GM19467 (cell line): ENCODE measurements at regions not wholly inside any gene's neighbourhood (a gene's known extent, or its start where the extent isn't known, plus 50 kb on each side); places are given as distances from the start of the nearest gene placed in this dataset.

Experiments used
- ATAC-seq: cut with Tn5 transposase; IDR thresholded peaks from one replicate; pipeline ENCODE4 v1.9.1; 2021; ENCODE audit warnings: mild to moderate bottlenecking, moderate library complexity; ENCODE audit not compliant: unreplicated experiment

DNA sequence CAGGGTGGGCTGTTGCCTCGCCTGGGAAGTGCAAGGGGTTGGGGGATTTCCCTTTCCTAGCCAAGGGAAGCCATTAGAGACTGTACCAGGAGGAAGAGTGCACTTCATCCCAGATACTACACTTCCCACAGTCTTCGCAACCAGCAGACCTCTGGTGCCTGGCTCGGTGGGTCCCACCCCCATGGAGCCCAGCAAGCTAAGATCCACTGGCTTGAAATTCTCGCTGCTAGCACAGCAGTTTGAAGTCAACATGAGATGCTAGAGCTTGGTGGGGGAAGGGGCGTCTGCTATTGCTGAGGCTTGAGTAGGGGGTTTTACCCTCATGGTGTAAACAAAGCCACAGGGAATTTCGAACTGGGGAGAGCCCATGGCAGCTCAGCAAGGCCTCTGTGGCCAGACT lies 586.4 kb downstream of the HTR1A start:
- no peak for ATAC-seq

DNA sequence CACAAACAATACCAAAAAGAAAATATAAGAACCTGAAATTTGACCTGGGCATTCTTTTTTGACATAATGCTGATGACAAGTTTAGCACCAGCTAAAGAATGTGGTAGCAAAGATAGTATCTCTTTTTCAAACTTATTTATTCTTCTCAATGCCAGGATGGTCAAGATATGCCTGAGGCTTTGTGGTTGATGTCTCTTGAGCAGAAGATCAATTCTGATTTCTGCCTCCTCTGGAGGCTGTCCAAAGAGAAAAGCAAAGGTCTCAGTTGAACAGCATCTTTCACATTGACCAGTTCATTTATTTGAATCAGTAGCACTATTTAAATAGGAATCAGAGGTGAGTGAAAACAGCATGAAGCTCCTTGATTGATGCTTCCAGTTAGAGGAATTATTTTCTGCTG lies 588.2 kb downstream of the HTR1A start:
- ATAC-seq, result no peak

DNA sequence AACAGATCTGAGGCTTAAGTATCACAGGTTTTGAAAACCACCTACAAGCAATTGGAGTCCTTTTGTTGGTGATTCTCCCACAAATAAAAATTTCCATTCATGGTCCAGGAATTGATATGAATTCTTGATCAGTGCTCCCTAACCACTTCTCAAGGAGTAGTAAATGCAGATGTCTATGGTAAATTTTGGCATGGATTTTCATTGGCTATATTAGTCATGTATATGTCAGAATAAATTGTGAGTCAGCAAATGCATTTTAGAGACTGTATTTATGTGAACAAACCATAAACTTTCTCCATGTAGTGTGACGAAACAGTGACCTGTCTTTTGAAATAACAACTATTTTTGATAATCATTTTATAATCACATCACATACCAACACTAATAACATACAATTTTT lies 611.1 kb downstream of the HTR1A start:
- no peak for ATAC-seq

DNA sequence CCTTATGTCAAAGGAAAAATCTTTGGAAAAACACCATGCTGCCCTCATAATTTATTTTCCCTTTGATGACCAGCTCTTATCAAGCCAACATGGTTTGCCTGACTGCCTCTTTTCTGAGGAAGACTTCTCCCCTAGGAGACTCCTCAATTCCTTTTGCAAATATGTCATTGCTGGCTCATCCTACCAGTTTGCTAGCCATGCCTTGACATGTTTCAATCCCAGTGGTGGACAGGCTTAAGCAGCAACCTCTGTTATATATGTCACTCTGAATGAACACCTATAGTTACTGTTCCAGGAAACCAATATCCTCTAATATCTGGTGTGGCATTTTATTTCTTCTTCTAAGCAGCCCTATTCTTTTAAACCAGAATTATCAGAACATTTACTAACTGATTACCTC lies 615.8 kb downstream of the HTR1A start:
- no peak for ATAC-seq

DNA sequence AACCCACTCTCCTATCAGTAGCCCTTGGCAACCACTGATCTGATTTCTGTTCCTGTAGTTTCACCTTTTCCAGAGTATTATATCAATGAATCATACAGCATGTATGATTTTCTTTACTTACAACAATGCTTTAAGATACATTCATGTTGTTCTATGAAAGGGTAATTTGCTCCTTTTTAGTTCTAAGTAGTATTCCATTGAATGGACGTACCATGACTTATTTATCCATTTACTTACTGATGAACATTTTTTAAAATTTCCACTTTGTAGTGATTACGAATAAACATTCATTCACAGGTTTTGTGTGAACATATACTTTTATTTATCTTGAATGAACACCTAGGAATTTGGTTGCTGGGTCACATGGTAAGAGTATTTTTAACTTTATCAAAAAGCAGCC lies 620.8 kb downstream of the HTR1A start:
- ATAC-seq, result no peak

DNA sequence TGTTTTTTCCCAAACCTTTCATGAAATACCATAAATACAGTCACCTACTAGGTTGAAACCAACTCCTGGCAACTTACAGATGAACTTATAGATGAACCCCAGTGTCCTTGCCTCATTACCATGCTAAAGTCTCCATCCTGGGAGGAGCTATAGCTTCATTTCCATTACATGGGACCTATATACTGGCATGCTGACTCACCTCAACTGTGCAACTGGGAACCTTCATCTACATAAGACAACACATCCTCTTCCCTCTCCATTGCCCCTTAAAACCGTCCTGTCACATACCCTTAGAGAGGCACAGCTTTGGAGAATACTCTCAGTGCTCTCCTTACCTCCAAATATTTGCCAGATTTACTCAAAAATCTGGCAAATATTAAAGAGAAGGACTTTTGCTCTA lies 638.3 kb downstream of the HTR1A start:
- ATAC-seq, result no peak

DNA sequence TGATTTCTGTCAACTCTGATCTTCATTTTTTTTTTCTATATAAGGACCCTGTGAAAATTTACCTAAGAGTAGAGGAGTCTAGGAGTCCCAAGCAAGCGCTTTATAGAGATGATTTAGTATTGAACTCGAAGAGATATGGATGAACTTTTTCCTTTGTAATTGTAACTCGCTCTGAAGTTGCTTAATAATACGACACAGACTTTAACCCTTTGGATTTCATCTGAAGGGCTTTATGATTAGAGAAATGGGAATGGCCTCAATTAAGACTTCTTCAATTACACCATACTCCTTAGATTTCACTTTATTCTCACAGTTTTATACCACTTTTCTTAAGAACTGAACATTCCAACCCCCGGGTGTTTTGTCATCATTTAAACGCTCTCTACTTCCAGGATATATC lies 647.7 kb downstream of the HTR1A start:
- ATAC-seq, result no peak

DNA sequence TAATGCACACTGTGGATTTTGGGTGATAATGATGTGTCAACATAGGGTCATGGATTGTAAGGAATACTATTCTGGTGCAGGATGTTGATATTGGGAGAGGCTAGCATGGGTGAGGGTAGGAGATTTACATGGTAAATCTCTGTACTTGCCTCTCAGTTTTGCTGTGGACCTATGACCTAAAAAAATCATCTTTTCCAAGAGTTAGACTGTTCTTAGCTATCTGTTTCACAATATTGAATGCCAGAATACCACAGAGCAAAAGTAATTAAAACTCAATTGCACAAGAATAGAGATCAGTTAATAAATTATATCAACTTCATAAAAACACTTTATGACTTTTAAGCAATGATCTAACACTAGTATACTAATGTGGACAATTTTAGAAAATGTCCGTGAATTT lies 651.6 kb downstream of the HTR1A start:
- ATAC-seq, result no peak

DNA sequence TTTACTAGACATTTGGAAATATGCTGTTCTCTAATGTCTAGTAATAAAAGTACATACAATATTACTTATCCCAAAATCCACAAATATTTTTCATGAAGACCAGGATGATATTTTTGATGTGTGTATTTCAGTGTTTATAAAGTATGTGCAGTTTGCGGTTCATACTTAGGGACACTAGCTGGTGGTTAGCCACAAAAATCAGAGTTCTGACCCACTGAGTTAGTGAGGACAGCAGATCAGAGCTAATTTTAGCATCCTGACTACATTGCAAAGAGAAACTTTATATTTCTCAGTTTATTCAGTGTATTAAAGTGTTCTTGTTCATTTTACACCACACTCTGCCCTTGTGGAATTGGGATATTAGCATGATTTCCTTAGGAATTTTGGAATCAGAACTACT lies 655.3 kb downstream of the HTR1A start:
- no peak for ATAC-seq

DNA sequence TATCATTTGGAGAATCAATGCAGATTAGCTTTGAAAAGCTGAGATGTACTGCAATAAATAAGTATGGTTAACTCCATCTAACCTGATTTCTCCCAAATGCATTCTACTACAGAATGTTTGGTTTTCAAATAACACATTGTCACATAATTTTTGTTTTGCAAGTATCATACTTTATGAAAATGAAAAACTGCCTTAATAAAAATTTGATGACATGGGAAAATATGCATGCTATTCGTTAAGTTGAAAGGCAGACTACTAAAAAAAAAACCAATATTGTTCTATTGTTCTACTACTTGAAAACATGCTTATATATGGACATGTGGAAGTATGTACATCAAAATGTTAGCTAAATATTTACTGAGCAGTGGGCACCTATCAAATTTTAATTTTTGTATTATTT lies 668.9 kb downstream of the HTR1A start:
- ATAC-seq, result no peak

DNA sequence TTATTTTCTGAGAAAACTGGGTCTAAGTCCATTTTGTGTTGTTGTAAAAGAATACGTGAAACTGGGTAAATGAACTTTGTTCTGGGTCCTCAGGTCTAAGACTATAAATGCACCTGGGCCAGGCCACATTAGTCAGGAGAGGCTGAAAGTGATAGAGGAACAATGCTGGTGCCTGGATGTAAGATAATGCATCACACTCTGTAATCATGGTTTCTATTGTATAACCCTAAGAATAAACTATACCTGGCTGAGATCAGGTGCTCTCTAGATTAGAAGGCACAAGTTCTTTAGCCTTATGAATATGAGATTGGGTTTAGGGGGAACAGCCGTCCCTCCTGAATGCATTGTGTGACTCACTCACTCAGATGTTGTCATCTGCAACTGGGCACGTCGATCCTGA lies 675.5 kb downstream of the HTR1A start:
- ATAC-seq, result no peak

DNA sequence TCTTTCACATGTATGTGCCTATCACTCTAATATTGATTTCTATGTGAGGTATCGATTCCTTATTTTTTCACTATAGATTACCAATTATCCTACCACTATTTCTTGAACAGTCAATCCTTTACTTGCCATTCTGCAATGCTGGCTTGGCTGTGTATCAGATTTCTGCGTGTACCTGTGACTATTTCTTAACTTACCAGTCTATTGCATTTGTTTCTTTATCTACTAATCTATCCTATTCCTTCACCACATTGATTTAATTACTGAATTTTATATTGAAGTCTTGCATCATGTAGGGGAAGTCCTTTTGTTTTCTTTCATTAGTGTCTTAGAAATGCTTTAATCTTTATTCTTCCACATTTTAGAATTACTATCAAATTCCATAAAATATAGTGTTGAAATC lies 684.8 kb downstream of the LRRC70 start:
- ATAC-seq, result no peak

DNA sequence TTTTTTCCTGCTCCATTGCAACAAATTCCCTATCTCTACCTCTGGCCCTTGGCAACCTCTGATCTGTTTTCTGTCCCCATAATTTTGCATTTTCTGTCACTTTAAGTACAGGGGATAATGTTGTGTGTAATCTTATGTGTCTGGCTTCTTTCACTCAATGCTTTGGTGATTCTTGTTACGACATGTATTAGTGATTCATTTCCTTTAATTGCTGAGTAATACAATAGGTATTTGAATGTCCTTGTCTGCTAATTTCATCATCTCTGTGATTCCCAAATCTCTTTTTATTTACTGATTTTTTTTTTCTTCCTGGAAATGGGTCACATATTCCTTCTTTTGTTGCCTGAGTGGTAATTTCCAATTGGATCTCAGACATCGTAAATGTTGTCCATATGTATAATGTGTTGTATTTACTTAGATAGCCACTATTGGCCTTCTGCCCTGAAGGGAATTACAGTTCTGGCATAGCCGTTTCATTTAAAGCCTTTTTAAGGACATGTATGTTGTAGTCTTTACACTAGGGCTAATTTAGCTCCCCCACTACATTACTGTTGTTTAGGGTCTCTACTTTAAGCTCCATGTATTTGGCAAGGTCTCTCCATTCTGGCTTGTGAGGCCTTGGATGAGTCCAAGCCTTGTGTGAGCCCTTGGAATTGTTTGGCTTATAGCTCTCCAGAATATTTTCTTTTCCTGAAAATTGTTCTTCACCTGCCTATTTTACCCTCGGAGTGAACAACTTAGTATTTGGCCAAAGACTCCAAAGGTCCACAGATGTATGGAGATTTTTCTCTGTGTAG lies 683.8 kb downstream of the LRRC70 start:
- no peak for ATAC-seq

DNA sequence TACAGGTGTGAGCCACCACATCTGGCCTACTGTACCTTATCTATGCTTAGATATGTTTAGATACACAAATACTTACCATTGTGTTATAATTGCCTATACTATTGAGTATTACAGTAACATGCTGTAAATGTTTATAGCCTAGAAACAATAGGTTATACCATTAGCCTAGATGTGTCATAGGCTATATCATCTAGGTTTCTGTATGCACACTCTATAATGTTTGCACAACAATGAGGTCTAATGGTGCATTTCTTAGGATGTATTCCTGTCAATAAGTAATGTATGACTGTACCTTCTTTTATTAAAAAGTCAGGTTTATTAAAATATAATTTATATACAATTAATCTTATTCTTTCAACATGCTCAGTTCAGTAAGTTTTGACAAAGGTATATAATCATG lies 683.1 kb downstream of the LRRC70 start:
- no peak for ATAC-seq

DNA sequence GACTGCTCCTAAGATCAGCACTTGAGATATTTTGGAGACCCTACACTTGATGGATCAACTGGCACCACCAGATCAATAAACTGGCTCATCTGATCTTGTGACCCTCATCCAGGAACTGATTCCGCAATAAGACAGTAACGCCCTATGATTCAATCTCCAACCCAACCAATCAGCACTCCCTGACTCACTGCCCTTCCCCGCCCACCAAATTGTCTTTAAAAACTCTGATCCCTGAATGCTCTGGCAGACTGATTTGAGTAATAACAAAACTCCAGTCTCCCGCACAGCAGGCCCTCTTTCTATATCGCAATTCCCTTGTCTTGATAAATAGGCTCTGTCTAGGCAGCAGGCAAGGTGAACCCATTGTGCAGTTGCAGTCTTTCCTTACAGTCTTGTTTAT lies 677.0 kb downstream of the LRRC70 start:
- ATAC-seq, result no peak

DNA sequence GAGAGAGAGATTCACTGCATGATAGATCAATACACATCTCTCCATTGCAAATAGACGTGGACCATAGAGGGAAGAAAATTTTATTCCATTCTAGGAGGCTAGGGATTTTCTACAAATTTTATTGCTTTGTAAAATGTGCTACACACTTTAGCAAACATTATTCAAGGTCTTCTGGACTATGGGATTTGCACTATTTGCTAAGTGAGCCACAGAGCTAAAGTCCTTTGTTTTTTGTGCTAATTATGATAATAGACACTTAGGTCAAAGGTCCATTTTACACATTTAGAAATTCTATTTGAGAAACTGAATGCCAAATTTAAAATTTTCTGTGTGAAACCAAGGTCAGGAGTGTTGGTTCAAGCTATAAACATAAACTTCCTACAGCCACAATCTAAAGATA lies 672.3 kb downstream of the LRRC70 start:
- ATAC-seq, result no peak

DNA sequence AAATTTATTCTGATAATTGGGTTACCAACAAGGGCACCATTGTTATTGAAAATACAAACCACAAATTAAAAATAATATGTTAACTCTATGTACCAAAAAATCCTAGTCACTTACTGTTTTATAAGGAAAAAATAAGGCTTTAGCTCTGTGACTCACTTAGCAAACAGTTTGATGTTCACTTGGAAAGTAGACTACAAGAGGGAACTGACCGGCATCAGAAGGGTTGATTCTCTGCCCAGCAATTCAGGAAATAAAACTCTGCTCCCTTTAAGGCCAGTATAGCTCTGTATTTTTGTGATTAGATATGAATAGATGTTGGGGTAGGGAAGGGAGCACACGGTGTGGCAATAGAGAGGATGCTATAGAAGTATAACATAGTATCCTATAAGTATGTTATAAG lies 671.3 kb downstream of the LRRC70 start:
- ATAC-seq, result no peak

DNA sequence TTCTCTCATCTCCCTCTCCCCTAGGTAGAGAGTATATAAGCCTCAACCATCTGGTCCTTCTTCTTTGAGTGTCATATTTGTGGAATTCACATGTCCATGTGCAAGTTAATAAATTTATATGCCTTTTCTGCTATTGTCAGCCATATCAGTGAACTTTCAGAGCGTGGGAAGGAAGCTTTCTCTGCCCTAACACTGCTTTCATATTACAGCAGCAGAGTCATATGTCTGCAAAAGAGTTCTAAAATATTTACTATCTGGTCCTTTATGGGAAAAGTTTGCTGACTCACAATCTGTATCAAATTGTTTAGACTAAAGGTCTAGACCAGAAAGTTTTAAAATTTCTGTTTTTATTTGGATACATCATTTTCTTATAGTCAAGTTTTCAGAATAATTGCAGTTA lies 669.0 kb downstream of the LRRC70 start:
- no peak for ATAC-seq

DNA sequence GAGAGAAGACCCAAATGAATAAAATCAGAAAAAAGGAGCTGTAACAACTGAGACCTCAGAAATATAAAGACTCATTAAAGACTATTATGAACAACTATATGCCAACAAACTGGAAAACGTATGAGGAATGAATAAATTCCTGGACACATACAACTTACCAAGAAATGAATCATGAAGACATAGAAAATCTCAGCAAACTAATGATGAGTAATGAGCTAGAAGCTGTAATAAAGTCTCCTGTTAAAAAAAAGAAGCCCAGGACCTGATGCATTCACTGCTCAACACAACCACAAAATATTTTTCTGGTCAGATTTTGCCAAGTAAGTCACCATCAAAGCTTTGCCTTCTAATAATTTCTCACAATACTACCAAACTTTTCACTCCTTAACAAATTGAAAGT lies 666.7 kb downstream of the LRRC70 start:
- no peak for ATAC-seq

DNA sequence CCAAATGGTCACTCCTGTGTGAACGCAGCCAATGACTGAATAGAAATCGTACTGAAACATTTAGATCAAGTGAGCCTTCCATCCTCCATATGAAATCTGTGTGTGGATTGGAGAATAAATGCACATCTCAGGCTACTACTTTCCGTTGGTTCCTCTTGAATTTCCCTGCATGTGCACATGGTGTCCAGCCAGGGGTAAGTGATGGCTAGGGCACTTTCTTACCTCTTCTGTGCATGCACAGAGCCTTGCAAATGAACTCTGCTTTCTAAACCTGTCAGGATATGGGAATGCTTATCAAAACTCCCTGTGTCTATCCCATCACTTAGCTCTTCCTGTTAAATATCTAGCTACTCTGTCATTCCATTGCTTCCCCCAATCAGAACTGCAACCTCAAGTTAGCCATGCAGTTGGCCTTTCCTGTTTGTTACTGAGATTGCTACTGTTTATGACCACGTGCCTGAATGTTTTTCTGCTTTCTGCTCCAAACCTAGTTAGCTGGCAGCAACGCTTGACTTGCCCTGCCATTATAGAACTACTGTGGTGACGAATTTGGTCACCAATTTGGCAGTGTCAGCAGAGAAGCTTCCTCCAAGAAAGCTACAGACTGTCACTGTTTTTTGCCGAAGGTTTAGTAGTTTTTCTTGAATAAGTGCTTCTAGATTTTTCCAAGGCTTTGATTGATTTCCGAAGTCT lies 661.6 kb downstream of the LRRC70 start:
- no peak for ATAC-seq

DNA sequence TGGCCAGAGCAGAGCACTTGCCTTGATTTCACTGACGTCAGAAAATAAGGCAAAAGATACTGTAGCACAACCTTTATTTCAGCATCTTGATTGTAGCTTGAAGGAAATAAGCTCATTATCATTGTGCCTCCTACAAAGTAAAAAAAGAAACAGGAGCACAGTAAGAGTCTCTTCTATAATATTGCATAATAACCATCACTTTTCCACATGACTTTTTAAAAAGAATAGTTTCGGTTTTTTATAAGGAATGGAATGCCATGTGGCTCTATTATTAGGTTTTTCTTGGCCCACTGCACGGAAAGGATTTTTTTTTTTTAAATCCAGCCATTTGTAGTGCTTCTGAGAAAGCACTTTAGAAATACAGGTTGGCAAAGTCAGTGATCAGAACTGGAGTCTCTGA lies 655.3 kb downstream of the LRRC70 start:
- ATAC-seq, result no peak

DNA sequence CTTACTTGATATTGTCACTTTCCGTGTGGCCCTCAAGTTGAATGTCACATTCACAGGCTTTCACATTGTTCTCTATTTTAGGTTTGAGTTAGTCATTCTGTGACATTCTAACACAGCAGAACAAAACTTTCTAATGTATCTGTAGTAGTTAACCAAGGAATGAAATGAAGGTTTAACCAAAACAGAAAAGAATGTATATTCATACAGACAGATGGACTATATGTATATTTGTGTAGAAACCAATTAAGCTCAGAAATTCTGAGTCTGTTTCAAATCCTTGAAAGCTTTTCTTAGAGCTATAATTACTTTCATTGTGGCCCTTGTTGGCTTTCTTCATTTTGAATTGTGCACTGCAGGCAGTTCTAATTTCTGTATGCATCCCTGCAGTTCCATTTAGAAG lies 654.7 kb downstream of the LRRC70 start:
- no peak for ATAC-seq

DNA sequence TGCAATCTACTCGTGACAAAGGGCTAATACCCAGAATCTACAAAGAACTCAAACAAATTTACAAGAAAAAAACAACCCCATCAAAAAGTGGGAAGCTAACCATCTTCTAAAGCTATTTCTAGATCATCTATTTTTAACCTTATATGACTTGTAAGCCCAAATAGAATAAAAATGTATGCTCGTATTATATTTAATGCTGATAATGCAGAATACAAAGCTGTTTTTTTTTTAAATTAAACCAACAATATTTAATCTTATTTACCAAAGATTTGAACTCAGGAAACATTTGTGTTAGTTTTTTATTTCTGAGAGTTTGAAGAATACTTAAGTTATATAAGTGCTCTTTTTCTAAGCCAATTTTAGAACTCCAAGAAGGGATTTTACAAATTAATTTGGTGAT lies 652.1 kb downstream of the LRRC70 start:
- ATAC-seq, result no peak
